GM23338 (cell line): ENCODE measurements at regions not wholly inside any gene's neighbourhood (a gene's known extent, or its start where the extent isn't known, plus 50 kb on each side); places are given as distances from the start of the nearest gene placed in this dataset.

Source experiments
- ATAC-seq: fragments of 200-7000 bp; cut with Tn5 transposase; 3 replicates; pipeline ENCODE4 v1.9.1; 2020
- DNase-seq: peaks from one replicate; pipeline ENCODE4 v3.0.0-alpha.2; 2015; ENCODE audit warnings: low spot score
- H2AFZ ChIP-seq: fragments of 200-600 bp; sonication (generic); 2 replicates; pipeline ENCODE4 v1.8.0; 2016; ENCODE audit warnings: antibody characterized with exemption, mild to moderate bottlenecking, moderate library complexity
- H3F3A ChIP-seq: fragments of 200-600 bp; sonication (generic); replicated peaks from 2 replicates; pipeline ENCODE4 v1.8.0; 2017; ENCODE audit warnings: antibody characterized with exemption, mixed run types, low read depth
- H3K27ac ChIP-seq: fragments of 200-600 bp; sonication (generic); 2 replicates; pipeline ENCODE4 v1.6.1; 2016; ENCODE audit warnings: low read depth
- H3K27me3 ChIP-seq: fragments of 200-600 bp; sonication (generic); 2 replicates; pipeline ENCODE4 v1.8.0; 2016; ENCODE audit warnings: mild to moderate bottlenecking, mixed run types, moderate library complexity; ENCODE audit not compliant: insufficient read depth
- H3K36me3 ChIP-seq: fragments of 200-600 bp; sonication (generic); 2 replicates; pipeline ENCODE4 v1.8.0; 2016; ENCODE audit warnings: mild to moderate bottlenecking; ENCODE audit not compliant: insufficient read depth
- H3K4me1 ChIP-seq: fragments of 200-600 bp; sonication (generic); 2 replicates; pipeline ENCODE4 v1.8.0; 2016; ENCODE audit warnings: mild to moderate bottlenecking, moderate library complexity; ENCODE audit not compliant: insufficient read depth
- H3K4me2 ChIP-seq: fragments of 200-600 bp; sonication (generic); 2 replicates; pipeline ENCODE4 v1.7.1; 2017; ENCODE audit warnings: mixed run types
- H3K4me3 ChIP-seq: fragments of 200-600 bp; sonication (generic); 2 replicates; pipeline ENCODE4 v1.6.1; 2016; ENCODE audit warnings: mixed run types
- H3K79me2 ChIP-seq: fragments of 200-600 bp; sonication (generic); replicated peaks from 2 replicates; pipeline ENCODE4 v1.8.0; 2017; ENCODE audit warnings: mild to moderate bottlenecking; ENCODE audit not compliant: insufficient read depth
- H3K9me2 ChIP-seq: fragments of 200-600 bp; sonication (generic); 2 replicates; pipeline ENCODE4 v1.8.0; 2017; ENCODE audit not compliant: insufficient read depth
- H4K20me1 ChIP-seq: fragments of 200-600 bp; sonication (generic); replicated peaks from 2 replicates; pipeline ENCODE4 v1.8.0; 2017; ENCODE audit warnings: mild to moderate bottlenecking; ENCODE audit not compliant: insufficient read depth
- H3K27ac Mint-ChIP-seq: 2 replicates; pipeline ENCODE4 v1.8.0; 2020; ENCODE audit warnings: inconsistent platforms, mild to moderate bottlenecking, moderate library complexity, mixed read lengths
- H3K27me3 Mint-ChIP-seq: 3 replicates; pipeline ENCODE4 v1.8.0; 2022; ENCODE audit warnings: low read depth, mild to moderate bottlenecking, moderate library complexity, mixed read lengths, inconsistent platforms; ENCODE audit not compliant: insufficient read depth, poor library complexity
- H3K36me3 Mint-ChIP-seq: 3 replicates; pipeline ENCODE4 v1.8.0; 2021; ENCODE audit warnings: low read depth, mild to moderate bottlenecking, inconsistent platforms, moderate library complexity, mixed read lengths
- H3K4me1 Mint-ChIP-seq: 3 replicates; pipeline ENCODE4 v1.8.0; 2020; ENCODE audit warnings: mild to moderate bottlenecking, inconsistent platforms, mixed read lengths
- H3K4me3 Mint-ChIP-seq: 3 replicates; pipeline ENCODE4 v1.8.0; 2021; ENCODE audit warnings: moderate library complexity, mild to moderate bottlenecking, inconsistent platforms, mixed read lengths
- H3K9me3 Mint-ChIP-seq: 3 replicates; pipeline ENCODE4 v1.8.0; 2020; ENCODE audit warnings: moderate library complexity, mild to moderate bottlenecking, inconsistent platforms, mixed read lengths
- CREB1 ChIP-seq: fragments of 250-450 bp; sonication (Bioruptor Pico); IDR thresholded peaks from 2 replicates; pipeline ENCODE4 v1.5.0; 2020; ENCODE audit warnings: low read depth, mild to moderate bottlenecking, moderate library complexity
- CTCF ChIP-seq, 2 experiments: fragments of 200-600 bp in 1 of 2; sonication (generic) in 1 of 2; conservative IDR thresholded peaks; 2 replicates each; pipeline versions ENCODE4 v1.5.1 to v1.6.1; 2016 to 2017; ENCODE audit warnings: antibody characterized with exemption in 2 of 2, low read depth in 2 of 2, mild to moderate bottlenecking in 2 of 2, moderate library complexity in 1 of 2
- ETS1 ChIP-seq: IDR thresholded peaks from 2 replicates; pipeline ENCODE4 v1.6.1; 2016; ENCODE audit warnings: antibody characterized with exemption
- EZH2 ChIP-seq: fragments of 200-600 bp; sonication (generic); IDR thresholded peaks from one replicate; pipeline ENCODE4 v1.8.0; 2017; ENCODE audit warnings: antibody characterized with exemption, mild to moderate bottlenecking, low read depth; ENCODE audit not compliant: unreplicated experiment
- EZH2phosphoT487 ChIP-seq: fragments of 200-600 bp; sonication (generic); IDR thresholded peaks from one replicate; pipeline ENCODE4 v1.8.1; 2018; ENCODE audit warnings: antibody characterized with exemption; ENCODE audit not compliant: unreplicated experiment
- JUNB ChIP-seq: IDR thresholded peaks from one replicate; pipeline ENCODE4 v1.6.1; 2016; ENCODE audit warnings: antibody characterized with exemption; ENCODE audit not compliant: unreplicated experiment
- NANOG ChIP-seq: IDR thresholded peaks from 2 replicates; pipeline ENCODE4 v1.6.1; 2016; ENCODE audit warnings: antibody characterized with exemption, borderline replicate concordance
- POLR2AphosphoS5 ChIP-seq: IDR thresholded peaks from 2 replicates; pipeline ENCODE4 v1.6.1; 2016; ENCODE audit warnings: antibody characterized with exemption, low read depth
- REST ChIP-seq: IDR thresholded peaks from one replicate; pipeline ENCODE4 v1.6.1; 2018; ENCODE audit warnings: antibody characterized with exemption; ENCODE audit not compliant: unreplicated experiment
- STAT1 ChIP-seq: IDR thresholded peaks from one replicate; pipeline ENCODE4 v1.6.1; 2016; ENCODE audit warnings: antibody characterized with exemption; ENCODE audit not compliant: unreplicated experiment
- ZNF114 ChIP-seq: fragments of 250-450 bp; sonication (Bioruptor Pico); IDR thresholded peaks from 2 replicates; pipeline ENCODE4 v1.5.0; 2020; ENCODE audit warnings: mild to moderate bottlenecking, moderate library complexity
- ZNF331 ChIP-seq: fragments of 250-450 bp; sonication (Bioruptor Pico); IDR thresholded peaks from 2 replicates; pipeline ENCODE4 v1.5.0; 2020; ENCODE audit warnings: low read depth, mild to moderate bottlenecking, moderate library complexity
- ZNF462 ChIP-seq: fragments of 250-450 bp; sonication (Bioruptor Pico); IDR thresholded peaks from 2 replicates; pipeline ENCODE4 v1.5.0; 2020; ENCODE audit warnings: mild to moderate bottlenecking, moderate library complexity

- Mint-ChIP-seq H3K36me3 (peaks cover 6% of the 10 kb centered on the region; the same call in 1 of the 3 replicates), H3K4me3 (no peak overlapping the region), H3K27ac (no peak overlapping the region), H3K9me3 (peaks cover 97% of the 10 kb centered on the region), H3K4me1 (no peaks in the 10 kb centered on the region), H3K27me3 (no peaks in the 10 kb centered on the region)
- Histone ChIP-seq H3K4me3 (no peak overlapping the region), H3K27ac (no peak overlapping the region), H3K27me3 (no peaks in the 10 kb centered on the region), H2AFZ (no peak overlapping the region), H3F3A (no peaks in the 10 kb centered on the region), H3K4me2 (no peak overlapping the region), H3K79me2 (no peaks in the 10 kb centered on the region), H3K9me2 (no peaks in the 10 kb centered on the region), H4K20me1 (no peaks in the 10 kb centered on the region), H3K4me1 (no peaks in the 10 kb centered on the region), H3K36me3 (0 out of 2 replicates have a peak, but pooled peaks cover 3% of the 10 kb centered on the region)
- TF ChIP-seq ZNF331 (CRISPR knock-in tag) (no peak), REST (no peak), POLR2AphosphoS5 (no peak), CREB1 (CRISPR knock-in tag) (no peak), EZH2 (no peak), NANOG (no peak), CTCF (conservative IDR thresholded peaks at IDR 0.05; ENCODE audit: low read depth in 2 of 2) (no peak), ETS1 (no peak), ZNF462 (CRISPR knock-in tag) (no peak), STAT1 (no peak), JUNB (no peak), EZH2phosphoT487 (no peak), ZNF114 (CRISPR knock-in tag) (no peak)
- DNase-seq: no peak
- ATAC-seq: no peak
These were observed 218.0 kb downstream of the UBE3A start for GRCh38 chr15:25220834-25221233.
